Amniotic stem cell (primary cell): ENCODE measurements at regions not wholly inside any gene's neighbourhood (a gene's known extent, or its start where the extent isn't known, plus 50 kb on each side); places are given as distances from the start of the nearest gene placed in this dataset.
"Not testable (repeated sequence)": the region's sequence is repeated elsewhere in the genome, so short reads cannot be mapped to it uniquely, and the experiment has no call there.

Source experiments
- DNase-seq: peaks from one replicate; lab custom pipeline; 2025; lab: John Stamatoyannopoulos, UW

DNA sequence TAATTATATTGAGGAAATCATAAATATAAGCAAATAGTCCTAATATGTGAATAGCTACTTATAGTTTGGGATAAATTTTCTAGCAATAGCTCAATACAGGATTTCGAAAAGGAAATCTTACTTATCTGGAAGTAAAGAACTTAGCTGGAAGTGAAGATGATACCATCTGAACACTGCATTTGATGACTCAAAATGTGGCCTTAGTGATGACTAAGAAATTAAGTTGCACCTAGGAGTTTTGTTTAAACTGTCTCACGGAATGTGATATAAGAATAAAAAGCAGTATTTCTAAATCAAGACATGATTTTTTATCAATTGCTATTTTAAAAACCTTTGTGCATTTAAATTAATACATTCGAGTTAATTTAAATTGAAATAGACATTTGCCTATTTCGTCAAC lies 91.2 kb downstream of the EOMES start:
- no peak for DNase-seq

DNA sequence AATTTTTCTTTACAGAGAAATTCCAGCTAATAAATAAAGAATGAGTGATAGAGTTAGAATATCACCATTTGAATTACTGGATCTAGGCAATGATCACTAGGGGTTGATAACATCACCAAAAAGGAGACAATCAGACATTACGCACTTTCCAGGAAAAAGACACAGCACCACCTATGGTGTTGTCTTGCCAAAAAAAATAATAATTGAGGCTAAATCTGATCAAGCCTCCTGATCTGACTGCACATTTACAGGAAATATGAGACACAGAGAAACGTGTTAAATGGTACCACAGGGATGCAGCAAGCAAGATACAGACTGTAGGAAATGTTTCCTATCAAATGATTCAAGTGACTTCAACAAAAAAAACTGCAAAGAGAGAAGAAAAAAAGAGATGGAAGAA lies 92.8 kb downstream of the EOMES start:
- no peak for DNase-seq

DNA sequence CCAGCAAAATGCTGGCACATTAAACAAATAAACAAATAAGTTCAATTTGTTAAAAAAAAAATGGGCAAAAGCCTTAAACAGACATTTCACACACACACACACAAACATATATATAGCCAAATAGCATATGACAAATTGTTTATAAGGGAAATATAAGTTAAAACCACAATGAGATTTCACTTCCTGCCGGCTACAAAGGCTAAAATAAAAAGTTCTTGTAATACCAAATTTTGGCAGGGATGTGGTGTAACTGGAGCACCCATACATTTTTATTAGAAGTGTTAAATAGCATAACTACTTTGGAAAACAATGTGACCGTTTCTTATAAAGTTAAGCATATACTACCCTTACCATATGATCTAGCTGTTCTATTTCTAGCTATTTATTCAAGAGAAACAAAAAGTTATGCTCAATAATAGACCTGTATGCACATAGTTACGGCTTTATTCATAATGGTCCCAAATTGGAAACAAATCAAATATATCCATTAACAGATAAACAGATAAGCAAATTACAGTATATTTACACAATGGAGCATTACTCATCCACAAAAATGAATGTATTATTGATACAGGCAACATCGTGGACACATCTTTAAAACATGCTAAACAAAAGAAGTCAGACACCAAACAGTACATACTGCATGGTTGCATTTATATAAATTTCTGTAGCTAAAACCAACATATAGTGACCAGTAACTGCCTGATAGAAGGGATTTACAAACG lies 93.9 kb downstream of the EOMES start:
- no peak for DNase-seq

DNA sequence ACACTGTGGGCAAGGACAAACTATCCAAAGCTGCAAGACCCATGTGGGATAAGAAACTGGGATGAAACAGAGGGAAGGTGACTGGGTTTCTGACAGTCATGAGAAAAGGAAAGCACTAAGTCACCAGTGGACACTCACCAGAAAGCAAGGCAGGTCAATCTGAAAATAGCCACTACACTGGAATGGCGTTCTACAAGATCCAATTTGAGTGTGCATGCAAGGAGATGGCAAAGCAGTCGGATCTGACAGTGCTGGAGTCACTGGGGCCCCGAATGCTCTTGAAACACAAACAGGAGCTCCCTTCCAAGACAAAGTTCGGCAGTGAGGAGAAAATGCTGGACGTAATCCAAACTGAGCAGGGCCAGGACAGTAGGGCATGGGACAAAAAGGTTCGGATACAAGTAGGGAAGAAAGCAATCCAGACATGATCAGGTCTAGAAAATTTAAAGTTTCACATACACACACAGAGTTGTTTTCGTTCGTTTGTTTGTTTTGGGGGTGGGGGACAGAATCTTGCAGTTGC lies 95.5 kb downstream of the EOMES start:
- DNase-seq: no peak

DNA sequence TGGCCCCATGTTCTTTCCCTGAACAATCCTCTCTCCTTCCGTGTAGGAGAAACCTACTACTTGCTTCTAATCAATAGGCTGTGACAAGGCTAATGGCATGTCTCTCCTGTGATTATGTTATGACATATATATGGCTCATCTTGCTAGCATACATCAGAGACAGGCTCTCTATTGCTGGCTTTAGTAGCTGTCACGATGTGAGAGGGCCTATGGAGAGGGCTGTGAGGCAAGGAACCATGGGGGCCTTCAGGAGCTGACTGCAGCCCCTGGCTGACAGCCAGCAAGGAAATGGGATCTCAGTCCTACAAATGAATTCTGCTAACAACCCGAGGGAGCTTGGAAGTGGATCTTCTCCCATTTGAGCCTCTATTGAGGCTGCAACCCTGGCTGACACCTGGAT lies 96.3 kb downstream of the EOMES start:
- DNase-seq: no peak

DNA sequence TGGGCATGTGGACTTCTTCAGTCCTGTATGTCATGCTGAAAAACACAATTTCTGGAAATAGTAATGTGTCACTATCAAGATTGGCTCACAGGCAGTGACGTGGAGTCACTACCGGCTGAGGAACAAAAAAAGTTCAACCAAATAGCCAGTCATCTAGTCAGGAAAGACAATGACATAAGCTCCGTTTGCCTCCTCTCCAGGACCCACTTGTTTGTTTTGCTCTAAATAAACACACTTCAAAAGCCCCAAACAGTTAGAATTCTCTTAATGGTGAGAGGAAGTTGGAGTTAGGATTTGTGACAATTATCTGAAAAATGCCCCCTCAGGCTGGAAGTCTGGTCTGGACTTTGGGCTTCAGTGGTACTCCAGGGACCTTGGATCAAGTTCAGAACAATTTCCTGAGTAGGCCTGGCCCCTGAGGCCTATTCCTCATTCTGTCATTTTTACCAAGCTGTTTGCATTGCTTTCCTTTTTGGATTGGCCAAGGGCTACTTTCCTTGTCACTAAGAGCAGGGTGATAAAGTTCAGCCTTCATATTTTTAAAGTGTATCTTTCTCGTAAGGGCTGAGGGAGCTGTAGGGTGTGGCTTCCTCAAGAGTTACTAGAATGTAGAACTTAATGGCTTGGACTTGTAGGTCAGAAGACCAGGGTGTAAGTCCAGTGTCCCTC lies 98.9 kb downstream of the EOMES start:
- DNase-seq: no peak

DNA sequence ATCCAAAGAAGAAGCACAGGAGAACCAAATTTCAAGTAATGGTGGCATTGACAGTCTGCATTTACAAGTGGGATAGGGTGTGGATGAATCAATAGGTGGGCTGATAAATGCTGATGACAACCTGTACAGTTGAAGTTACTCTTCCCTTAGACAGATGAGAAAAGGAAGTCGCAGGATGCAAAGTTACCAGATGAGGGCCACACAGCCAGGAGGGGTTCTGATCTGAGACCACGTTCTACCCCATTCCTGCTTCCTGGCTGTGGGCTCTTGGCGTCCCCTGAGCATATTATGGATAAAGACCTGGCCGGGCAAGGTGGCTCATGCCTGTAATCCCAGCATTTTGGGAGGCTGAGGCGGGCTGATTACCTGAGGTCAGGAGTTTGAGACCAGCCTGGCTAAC lies 104.6 kb downstream of the EOMES start:
- no peak for DNase-seq

DNA sequence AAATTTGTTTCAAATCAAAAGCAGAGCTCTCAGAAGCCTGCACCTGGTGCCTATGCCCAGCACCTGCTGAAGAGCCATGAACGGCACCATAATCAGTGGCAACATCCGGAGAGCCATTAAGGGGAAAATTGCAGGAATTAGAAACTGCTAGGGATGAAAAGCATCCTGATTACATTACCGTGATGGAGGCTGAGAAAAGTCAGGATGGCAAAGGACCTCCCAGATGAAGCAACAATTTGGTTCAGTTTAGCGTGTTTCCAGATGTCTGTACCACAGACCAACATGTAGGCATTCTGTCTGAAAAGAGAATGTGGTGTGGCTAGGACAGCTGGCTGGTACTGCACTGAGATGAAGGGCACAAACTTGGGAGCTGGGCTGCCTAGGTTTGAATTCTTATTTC lies 106.1 kb downstream of the EOMES start:
- no peak for DNase-seq

DNA sequence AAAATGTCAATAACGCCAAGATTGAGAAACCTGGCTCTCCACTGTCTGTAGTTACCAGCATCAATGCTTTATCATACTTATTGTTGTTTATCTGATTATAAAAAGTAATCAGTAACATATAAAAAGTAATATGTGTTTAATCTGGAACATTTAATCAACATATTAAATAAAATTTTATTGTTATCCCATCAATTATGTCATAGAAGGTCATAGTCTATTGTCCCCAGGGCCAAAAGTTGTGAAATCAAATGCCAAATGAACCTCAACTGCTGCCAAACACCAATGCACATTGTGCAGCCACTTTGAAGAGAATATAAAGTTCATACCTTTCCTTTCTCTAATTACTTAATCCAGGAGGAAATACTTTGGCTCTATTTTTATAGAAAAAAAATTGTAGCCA lies 106.6 kb downstream of the EOMES start:
- no peak for DNase-seq

DNA sequence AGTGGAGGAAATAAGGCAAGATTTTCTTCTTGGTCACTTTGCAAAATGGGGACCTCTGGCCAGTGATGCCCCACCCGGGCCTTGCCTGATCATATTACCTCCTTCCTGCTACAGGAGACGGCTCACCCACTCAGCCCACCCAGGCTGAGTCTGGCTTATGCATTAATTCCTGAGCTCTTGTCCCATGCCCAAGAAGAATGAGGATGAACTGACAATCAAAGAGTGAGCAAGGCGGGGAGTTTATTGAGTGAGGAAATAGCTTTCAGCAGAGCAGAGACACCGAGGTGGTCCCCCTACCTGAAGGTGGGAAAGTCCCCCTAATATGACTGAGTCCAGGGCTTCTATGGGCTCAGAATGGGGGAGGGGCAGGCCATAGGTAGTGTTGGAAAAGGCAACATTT lies 107.5 kb downstream of the EOMES start:
- DNase-seq: no peak

DNA sequence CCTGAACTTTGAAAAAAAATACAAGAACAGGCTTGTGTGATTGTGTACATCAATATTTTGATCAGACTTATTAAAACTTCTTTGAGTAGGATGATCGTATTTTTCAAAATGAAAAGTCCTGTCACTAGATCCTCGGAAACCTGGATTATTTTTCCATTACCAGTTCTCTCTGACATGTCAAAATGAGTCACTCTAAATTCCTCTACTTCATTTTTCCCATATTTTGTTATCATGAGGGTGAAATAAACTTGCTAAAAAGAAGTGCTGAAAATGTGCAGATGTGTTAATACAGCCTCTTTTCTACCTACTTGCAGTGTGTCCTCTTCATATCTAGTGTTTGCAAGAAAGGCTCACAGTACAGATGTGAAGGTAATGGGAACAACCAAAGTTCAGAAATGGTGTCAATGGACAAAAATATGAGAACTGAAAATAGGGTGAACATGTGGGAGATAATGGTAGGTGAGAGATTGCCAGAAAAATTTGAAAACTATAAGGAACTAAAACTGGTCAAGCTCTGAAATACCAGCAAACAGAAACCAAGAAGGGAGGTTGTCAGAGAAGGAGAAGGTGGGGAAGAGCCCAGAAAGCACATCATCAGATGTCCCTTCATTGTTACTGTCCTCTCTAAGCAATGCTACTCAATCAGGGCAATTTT lies 108.2 kb downstream of the EOMES start:
- DNase-seq: no peak

DNA sequence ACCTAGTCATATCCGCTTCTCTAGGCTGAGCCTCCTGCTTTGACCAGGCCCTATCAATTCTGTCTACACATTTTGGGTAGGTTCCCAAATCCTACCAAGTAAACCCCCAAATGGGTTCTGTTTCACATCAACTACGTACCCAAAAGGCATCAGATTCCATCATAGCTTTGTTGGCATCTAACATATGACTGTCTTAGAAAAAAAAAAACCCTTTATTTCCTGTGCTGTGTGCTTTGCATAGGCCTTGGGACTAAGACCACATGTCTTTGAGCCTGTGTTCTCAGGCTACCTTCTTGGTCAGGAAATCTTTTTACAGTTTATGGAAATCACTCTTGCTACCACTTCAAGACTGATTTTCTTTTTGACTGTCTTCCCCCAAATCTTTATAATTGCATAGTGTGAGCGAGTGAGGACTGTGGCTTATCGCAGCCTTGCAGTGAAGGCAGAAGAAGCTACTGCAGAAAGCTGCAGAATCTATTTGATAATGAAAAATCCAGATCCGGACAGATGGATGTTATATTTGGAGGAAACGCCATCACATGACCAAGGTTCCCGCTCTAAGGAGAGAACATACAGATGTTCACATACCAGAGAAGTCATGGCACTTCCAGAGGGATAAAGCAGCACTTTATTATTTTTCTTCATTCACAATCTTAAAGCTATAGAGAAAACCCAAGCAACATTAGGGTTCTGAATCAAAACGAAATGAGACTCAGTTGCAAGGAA lies 111.2 kb downstream of the EOMES start:
- DNase-seq: no peak

DNA sequence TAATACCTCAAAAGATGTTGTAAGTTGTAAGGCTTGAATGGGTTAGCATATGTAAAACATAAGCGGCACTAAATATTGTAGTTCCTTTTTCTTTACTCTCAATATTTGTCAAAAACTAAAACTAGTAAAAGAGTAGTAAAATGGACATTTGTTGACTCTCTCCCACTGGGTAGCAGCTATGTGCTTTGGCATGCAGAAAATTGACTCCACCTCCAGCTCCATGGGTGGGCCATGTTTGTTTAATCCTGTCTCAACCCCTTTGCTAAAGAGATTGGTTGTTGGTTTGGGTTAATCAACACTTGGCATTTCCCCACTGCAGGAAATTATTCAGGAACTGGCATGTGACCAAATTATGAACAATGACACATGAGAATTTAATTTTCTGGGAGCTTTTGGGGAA lies 114.8 kb downstream of the EOMES start:
- no peak for DNase-seq

DNA sequence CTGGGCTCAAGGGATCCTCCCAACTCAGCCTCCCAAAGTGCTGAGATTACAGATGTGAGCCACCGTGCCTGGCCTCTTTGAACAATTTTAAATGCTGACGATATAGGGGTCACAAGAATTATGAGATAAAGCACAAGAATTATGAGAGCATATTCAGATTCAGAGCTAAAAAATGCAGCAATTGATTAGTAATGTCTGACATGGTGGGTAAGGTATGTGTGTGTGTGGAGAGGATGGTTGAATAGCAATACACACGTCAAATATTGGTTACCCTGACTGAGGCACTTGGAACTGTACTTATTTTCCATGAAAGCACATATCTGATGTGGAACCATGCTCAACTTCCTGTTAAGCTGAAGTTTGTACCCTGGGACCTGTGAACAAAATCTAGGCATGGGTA lies 115.6 kb downstream of the EOMES start:
- no peak for DNase-seq

DNA sequence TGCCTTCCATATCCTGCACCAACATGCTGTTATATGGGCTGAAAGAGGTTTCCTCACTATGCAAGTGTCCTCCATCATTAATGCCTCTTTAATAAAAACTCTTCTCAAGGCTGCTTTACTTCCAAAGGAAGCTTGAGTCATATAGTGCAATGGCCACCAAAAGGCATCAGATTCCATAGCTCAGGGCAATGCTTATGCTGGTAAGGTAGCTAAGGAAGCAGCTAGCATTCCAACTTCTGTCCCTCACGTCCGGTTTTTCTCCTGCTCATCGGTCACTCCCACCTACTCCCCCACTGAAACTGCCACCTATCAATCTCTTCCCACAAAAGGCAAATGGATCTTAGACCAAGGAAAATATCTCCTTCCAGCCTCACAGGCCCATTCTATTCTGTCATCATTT lies 117.1 kb upstream of the SLC4A7 start:
- not testable (repeated sequence) for DNase-seq

DNA sequence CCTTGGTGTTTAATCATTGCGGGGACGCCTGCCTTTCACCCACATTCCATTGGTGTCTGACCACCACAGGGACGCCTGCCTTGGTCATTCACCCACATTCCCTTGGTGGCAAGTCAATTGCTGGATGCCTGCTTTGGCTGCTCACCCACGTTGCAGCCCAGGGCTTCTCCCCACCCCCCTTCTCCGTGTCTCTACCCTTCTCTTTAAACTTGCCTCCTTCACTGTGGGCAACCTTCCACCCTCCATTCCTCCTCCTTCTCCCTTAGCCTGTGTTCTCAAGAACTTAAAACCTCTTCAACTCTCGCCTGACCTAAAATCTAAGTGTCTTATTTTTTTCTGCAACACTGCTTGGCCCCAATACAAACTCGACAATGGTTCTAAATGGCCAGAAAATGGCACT lies 115.6 kb upstream of the SLC4A7 start:
- not testable (repeated sequence) for DNase-seq

DNA sequence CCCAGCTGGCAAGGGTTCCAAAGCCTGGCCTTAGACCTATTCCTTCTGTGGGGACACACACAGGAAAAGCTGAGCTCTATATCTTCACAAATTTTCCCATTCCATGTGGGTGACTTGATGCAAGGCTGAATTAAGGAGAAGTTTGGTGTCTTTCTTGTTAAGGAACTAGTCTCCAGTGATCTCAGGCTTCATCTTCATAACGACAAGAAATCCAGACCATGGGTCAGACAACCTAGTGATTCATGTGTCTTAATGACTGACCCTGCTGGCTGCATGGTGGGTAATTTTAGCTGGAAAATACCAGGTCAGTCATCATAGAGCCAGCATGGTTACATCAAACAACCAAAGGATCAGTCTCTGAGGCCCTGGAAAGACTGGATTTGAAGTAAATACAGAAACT lies 112.7 kb upstream of the SLC4A7 start:
- no peak for DNase-seq

DNA sequence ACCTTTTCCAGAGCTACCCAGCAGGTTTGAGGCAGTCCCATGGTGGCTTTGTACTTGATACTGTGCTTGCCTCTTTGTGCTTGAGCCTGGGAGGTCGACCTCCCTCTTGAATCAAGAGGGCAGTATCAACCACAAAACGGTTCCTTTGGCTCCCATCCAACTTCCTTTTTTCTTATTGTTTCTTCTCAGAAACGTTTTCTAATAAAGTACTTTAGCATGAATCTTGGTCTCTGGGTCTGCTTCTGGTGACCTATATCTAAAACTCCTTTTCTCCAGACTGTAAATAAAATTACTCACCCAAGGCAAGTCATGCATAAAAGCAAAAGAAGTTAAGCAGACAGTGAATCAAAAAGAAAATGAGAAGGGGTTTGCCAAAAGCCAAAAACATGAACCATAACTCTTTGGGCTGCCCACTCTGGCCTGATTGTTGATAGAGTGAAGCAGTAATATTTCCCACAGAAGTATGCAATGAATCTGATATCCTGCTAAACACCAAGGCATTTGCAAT lies 112.2 kb upstream of the SLC4A7 start:
- DNase-seq: no peak

DNA sequence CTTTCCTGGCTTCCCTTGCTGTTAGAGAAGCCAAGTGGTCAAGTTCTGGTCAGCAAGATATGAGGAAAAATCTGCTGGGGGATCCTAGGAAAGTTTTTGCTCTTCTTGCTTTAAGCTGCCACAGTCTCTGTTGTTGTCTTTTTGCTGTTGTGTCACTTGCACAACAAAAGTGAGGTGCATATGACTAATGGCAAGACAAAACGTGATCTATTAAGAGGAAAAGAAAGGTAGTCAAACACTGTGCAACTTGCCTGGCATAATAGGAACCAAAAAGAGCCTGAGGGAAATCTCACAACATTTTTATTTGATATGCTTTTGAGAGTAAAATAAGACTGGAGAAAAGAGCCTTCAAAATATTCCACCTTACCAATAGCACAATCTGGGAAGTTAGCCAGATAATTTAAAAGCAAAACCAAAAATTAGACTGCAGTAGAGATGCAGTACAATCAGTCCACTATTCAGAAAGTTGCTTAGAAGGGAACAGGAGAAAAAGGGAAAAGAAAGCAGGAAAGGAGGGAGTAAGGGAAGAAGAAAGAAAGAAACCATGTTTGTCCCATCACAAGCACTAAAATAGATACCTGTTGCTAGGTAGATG lies 110.0 kb upstream of the SLC4A7 start:
- DNase-seq: no peak

DNA sequence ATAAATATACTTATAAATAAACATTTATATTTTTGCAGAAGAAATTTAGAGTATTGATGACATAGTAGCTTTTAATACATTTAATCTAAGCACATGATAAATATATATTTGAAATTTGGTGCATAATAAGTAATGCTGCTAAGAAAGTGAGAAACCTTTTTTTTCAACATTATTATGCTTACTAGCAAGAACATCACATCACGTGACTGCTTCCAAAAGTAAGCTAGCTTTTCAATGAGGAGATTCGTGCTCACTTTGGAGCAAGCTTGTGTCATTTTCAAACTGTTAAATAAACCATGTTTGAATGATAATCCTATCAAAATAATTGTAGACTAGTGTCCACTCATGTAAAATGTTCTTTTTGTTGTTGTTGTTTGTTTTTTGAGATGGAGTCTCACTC lies 109.0 kb upstream of the SLC4A7 start:
- DNase-seq: no peak

DNA sequence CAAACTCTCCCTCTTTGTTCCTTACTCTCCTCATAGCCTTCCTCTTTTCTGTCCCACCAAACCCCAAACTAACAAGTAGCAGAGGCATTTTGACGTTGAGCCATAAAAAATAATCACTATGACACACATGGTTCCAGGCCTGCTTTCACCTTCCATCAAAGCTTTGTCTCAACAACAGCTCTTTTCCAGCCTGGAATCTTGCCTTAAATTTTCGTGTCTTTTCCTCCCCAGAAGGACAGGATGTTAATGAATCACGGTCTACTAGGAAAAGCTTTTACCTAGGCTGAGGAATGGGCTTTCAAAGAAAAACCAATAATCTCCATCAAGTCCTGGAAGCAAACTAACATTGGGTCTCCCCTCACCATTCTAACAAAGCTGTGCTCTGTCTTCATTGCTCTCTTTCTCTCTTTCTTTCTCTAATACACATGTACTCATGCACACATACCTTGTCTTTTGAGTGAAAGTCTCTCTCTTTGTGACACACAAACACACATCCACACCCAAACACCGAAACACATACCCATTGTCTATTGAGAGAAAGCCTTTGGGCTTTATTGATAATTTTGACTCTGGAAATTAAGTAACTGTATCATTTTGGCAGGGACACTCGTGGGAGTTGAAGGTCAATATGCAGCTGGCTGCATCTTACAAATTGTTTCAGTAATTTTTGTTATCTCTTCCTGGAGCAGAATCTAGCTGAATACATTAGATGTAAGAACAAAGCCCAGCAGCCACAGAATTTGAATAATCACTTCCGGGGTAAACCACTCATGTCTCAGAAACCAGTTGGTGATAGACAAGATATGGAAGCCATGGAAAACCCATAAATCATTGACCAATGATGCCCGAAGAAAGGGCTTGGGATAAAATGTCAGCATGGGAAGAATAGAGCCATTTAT lies 107.4 kb upstream of the SLC4A7 start:
- DNase-seq: no peak
